HG02623 (cell line): ENCODE measurements at regions not wholly inside any gene's neighbourhood (a gene's known extent, or its start where the extent isn't known, plus 50 kb on each side); places are given as distances from the start of the nearest gene placed in this dataset.
"Not testable (repeated sequence)": the region's sequence is repeated elsewhere in the genome, so short reads cannot be mapped to it uniquely, and the experiment has no call there.

Experiments
- ATAC-seq: cut with Tn5 transposase; IDR thresholded peaks from one replicate; pipeline ENCODE4 v1.9.1; 2021; ENCODE audit warnings: moderate library complexity; ENCODE audit not compliant: unreplicated experiment

GRCh38 chr17:69669441-69670178 is 255.1 kb downstream of the MAP2K6 start:
- ATAC-seq: no peak

GRCh38 chr17:69672924-69673323 is 258.4 kb downstream of the MAP2K6 start:
- ATAC-seq: no peak

- no peak for ATAC-seq
These were observed 262.6 kb downstream of the MAP2K6 start for GRCh38 chr17:69677130-69677529.

GRCh38 chr17:69678206-69678605 is 263.7 kb downstream of the MAP2K6 start:
- ATAC-seq: no peak

GRCh38 chr17:69679829-69680228 is 265.3 kb downstream of the MAP2K6 start:
- ATAC-seq: no peak

GRCh38 chr17:69684251-69684650 is 269.8 kb downstream of the MAP2K6 start:
- ATAC-seq: no peak

- not testable (repeated sequence) for ATAC-seq
These were observed 270.7 kb downstream of the MAP2K6 start for GRCh38 chr17:69685150-69685549.

- no peak for ATAC-seq
These were observed 276.0 kb downstream of the MAP2K6 start for GRCh38 chr17:69690531-69690930.

GRCh38 chr17:69692171-69692570 is 277.7 kb downstream of the MAP2K6 start:
- ATAC-seq: no peak

GRCh38 chr17:69695646-69696045 is 281.1 kb downstream of the MAP2K6 start:
- no peak for ATAC-seq

GRCh38 chr17:69696650-69697049 is 282.2 kb downstream of the MAP2K6 start:
- ATAC-seq: no peak

- ATAC-seq: not testable (repeated sequence)
These were observed 283.9 kb downstream of the MAP2K6 start for GRCh38 chr17:69698352-69698751.

- ATAC-seq: no peak
These were observed 287.6 kb downstream of the MAP2K6 start for GRCh38 chr17:69702078-69702477.

- no peak for ATAC-seq
These were observed 289.3 kb downstream of the MAP2K6 start for GRCh38 chr17:69703751-69704150.

GRCh38 chr17:69704935-69705334 is 290.4 kb downstream of the MAP2K6 start:
- ATAC-seq: no peak

- no peak for ATAC-seq
These were observed 291.6 kb downstream of the MAP2K6 start for GRCh38 chr17:69706127-69706526.

GRCh38 chr17:69709441-69709840 is 294.9 kb downstream of the MAP2K6 start:
- ATAC-seq: no peak

- ATAC-seq: no peak
These were observed 296.4 kb downstream of the MAP2K6 start for GRCh38 chr17:69710926-69711325.

GRCh38 chr17:69711541-69711940 is 297.0 kb downstream of the MAP2K6 start:
- no peak for ATAC-seq

- no peak for ATAC-seq
These were observed 298.4 kb downstream of the MAP2K6 start for GRCh38 chr17:69712801-69713311.

- no peak for ATAC-seq
These were observed 299.3 kb downstream of the MAP2K6 start for GRCh38 chr17:69713815-69714214.

- no peak for ATAC-seq
These were observed 300.2 kb downstream of the MAP2K6 start for GRCh38 chr17:69714669-69715068.

- ATAC-seq: no peak
These were observed 301.2 kb downstream of the MAP2K6 start for GRCh38 chr17:69715656-69716055.
